DMS 273 (cell line): ENCODE measurements at regions not wholly inside any gene's neighbourhood (a gene's known extent, or its start where the extent isn't known, plus 50 kb on each side); places are given as distances from the start of the nearest gene placed in this dataset.
"Not testable (repeated sequence)": the region's sequence is repeated elsewhere in the genome, so short reads cannot be mapped to it uniquely, and the experiment has no call there.

Source experiments
- DNase-seq: peaks from one replicate; lab custom pipeline; 2025; ENCODE audit not compliant: unreplicated experiment; lab: John Stamatoyannopoulos, UW

DNA sequence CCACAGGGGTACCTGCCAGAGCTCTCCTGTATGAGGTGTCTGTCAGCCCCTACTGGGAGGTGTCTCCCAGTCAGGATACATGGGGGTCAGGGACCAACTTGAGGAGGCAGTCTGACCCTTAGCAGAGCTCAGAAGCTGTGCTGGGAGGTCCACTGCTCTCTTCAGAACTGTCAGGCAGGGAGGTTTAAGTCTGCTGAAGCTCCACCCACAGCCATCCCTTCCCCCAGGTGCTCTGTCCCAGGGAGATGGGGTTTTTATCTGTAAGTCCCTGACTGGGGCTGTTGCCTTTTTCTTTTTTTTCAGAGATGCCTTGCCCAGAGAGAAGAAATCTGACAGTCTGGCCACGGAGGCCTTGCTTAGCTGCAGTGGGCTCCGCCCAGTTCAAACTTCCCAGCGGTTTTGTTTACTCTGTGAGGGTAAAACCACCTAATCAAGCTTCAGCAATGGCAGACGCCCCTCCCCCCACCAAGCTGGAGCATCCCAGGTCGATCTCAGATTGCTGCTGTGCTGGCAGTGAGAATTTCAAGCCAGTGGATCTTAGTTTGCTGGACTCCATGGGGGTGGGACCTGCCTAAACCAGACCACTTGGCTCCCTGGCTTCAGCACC is 118.5 kb upstream of the RADX start:
- not testable (repeated sequence) for DNase-seq

DNA sequence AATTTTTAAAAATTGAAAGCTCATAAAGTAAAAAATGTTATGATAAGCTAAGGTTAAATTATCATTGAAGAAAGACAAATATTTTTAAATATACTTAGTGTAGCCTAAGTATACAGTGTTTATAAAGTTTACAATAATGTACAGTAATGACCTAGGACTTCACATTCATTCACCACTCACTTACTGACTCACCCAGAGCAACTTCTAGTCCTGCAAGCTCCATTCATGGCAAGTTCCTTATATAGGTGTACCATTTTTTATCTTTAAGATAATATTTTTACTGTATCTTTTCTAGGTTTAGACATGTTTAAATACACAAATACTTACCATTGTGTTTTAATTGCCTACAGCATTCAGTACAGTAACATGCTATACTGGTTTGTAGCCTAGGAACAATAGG is 112.3 kb upstream of the RADX start:
- DNase-seq, result no peak

DNA sequence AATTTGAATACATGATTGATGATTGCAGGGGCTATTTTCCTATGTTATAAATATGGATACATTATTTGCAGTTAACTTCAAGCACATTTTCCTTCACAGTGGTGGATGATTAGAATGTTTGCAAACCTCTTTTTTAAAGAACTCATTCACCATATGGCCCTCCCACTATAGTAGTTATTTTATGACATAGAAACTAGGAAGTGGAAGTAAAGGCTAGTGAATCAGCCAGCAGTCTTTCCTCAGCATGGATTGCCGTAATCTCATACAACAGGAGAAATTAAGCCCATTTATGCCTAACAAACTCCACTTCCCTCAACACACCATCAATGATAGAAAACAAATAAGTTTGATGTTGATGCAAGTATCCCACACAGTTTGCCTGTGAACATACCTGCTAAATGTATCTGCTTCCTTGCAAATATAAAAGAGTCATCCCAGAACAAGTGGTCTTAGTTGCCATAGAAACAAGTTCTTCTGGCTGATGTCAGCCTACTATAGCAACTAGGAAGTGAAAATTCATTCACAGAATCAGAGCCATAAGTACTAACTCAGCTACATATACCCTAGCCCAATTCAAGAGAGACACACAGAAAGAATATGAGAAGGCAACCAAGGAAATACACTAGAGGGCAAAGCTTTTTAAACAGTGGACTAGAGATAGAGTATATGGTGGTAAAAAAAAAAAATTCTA is 100.9 kb upstream of the RADX start:
- no peak for DNase-seq
